ENCODE measurements at regions not wholly inside any gene's neighbourhood (a gene's known extent, or its start where the extent isn't known, plus 50 kb on each side); places are given as distances from the start of the nearest gene placed in this dataset.
"Not testable (repeated sequence)": the region's sequence is repeated elsewhere in the genome, so short reads cannot be mapped to it uniquely, and the experiment has no call there.

GRCh38 chr3:28156599-28156998 is 84.8 kb upstream of the CMC1 start:
- DNase-seq: not testable (repeated sequence)

- no peak for DNase-seq
Measured at GRCh38 chr3:28171962-28172361, 69.5 kb upstream of the CMC1 start.

GRCh38 chr3:28172748-28173147 is 68.7 kb upstream of the CMC1 start:
- no peak for DNase-seq

- DNase-seq: no peak
Measured at GRCh38 chr3:28173836-28174235, 67.6 kb upstream of the CMC1 start.

- DNase-seq: no peak
Measured at GRCh38 chr3:28186748-28187147, 54.7 kb upstream of the CMC1 start.

GRCh38 chr3:28188686-28189085 is 52.7 kb upstream of the CMC1 start:
- no peak for DNase-seq

- DNase-seq: no peak
Measured at GRCh38 chr3:28191363-28191762, 50.1 kb upstream of the CMC1 start.
